Dermis microvascular lymphatic vessel endothelial cell (primary cell): ENCODE measurements at regions not wholly inside any gene's neighbourhood (a gene's known extent, or its start where the extent isn't known, plus 50 kb on each side); places are given as distances from the start of the nearest gene placed in this dataset.
A peak's percentile ranks its signal among the peaks of the same experiment; 100 is the strongest.

Experiments used
- DNase-seq, 2 donors: peaks; one replicate each; pipeline versions ENCODE4 v3.0.0 to v3.0.0-alpha.2; 2010; ENCODE audit warnings: low read depth in 2 of 2

GRCh38 chr1:208778417-208778816 lies 534.2 kb upstream of the PLXNA2 start:
- no peak for DNase-seq

GRCh38 chr1:208781391-208782045 lies 537.3 kb upstream of the PLXNA2 start:
- DNase-seq = no peak

GRCh38 chr1:208782186-208782585 lies 538.0 kb upstream of the PLXNA2 start:
- no peak for DNase-seq

- no peak for DNase-seq
Observed at GRCh38 chr1:208785629-208786028, 541.4 kb upstream of the PLXNA2 start.

GRCh38 chr1:208787219-208787618 lies 543.0 kb upstream of the PLXNA2 start:
- DNase-seq = no peak

GRCh38 chr1:208788013-208788540 lies 543.9 kb upstream of the PLXNA2 start:
- DNase-seq = no peak

GRCh38 chr1:208791456-208791855 lies 547.3 kb upstream of the PLXNA2 start:
- DNase-seq = peak in 1 of 2 donors; percentile 12

GRCh38 chr1:208793861-208794345 lies 549.7 kb upstream of the PLXNA2 start:
- peak in 1 of 2 donors; percentile 24 for DNase-seq

- no peak for DNase-seq
Observed at GRCh38 chr1:208799186-208799585, 555.0 kb upstream of the PLXNA2 start.

GRCh38 chr1:208803011-208803811 lies 559.0 kb upstream of the PLXNA2 start:
- no peak for DNase-seq

- no peak for DNase-seq
Observed at GRCh38 chr1:208807446-208808127, 563.4 kb upstream of the PLXNA2 start.

- DNase-seq = no peak
Observed at GRCh38 chr1:208808301-208808700, 564.1 kb upstream of the PLXNA2 start.

GRCh38 chr1:208809876-208810275 lies 565.7 kb upstream of the PLXNA2 start:
- peak in 1 of 2 donors; percentile 61 for DNase-seq

GRCh38 chr1:208818770-208819445 lies 574.7 kb upstream of the PLXNA2 start:
- no peak for DNase-seq

GRCh38 chr1:208820580-208821212 lies 576.5 kb upstream of the PLXNA2 start:
- no peak for DNase-seq

GRCh38 chr1:208821939-208822338 lies 577.8 kb upstream of the PLXNA2 start:
- DNase-seq = no peak

- DNase-seq = no peak
Observed at GRCh38 chr1:208825300-208825699, 581.1 kb upstream of the PLXNA2 start.

GRCh38 chr1:208829595-208829994 lies 585.4 kb upstream of the PLXNA2 start:
- DNase-seq = peak in 1 of 2 donors; percentile 46

- peak in 1 of 2 donors; percentile 70 for DNase-seq
Observed at GRCh38 chr1:208834381-208835096, 590.4 kb upstream of the PLXNA2 start.

- peak in 1 of 2 donors; percentile 12 for DNase-seq
Observed at GRCh38 chr1:208835097-208835463, 590.9 kb upstream of the PLXNA2 start.
